ENCODE measurements at regions not wholly inside any gene's neighbourhood (a gene's known extent, or its start where the extent isn't known, plus 50 kb on each side); places are given as distances from the start of the nearest gene placed in this dataset.

DNA sequence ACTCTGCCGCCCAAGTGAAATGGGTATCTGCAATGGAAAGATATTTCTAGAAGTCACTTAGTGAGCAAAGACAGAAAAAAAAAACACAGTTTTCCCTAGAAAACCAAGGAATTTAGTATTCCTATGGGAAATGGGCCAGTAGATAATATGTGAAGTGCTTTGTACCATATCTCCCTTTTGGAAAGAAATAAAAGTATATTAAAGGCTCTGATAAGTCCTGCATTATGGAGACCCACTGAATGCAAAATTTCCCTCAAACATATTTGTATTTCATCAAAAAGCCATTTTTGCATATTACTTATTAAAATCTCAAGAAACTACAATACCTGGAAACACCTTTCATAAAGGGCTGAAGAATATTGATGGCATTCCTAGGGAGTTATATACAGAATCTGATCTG is 51.6 kb upstream of the DYNLRB2 start:
- no peak for DNase-seq

DNA sequence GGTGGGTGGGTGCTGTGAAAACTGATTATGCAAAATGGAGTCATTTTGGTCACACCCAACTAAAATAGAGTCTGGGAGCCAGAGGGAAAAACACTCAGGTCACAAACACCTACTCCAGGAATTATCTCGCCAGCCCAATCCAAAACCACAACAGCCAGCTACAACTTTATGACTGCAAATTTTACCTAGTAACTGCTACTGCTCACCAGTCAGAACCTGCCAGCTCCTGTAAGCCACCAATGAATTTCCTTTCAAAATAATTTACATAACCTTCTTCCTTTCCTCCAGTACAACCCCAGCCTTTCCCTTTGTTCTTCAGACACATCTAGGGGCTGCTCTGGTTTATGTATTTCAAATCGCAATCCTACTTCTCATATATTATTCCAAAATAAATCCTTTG is 52.6 kb upstream of the DYNLRB2 start:
- DNase-seq: no peak

DNA sequence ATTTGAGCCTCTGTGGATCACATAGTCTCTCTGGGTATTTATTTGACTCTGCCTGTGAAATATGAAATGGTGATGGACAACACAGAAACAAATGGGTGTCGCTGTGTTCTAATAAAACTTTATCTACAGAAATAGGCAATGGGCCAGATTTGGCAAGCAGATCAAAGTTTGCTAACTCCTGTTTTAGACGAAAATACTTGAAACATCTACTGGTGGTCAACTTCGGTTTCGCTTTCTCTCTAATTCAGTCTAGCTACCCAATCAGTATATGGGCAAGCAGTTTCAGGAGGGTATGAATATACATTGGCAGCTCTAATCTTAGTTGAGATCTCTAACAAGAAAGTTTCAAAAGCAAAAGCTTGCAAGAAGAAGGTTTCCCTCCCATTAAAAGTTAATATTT is 60.1 kb upstream of the DYNLRB2 start:
- DNase-seq: no peak

DNA sequence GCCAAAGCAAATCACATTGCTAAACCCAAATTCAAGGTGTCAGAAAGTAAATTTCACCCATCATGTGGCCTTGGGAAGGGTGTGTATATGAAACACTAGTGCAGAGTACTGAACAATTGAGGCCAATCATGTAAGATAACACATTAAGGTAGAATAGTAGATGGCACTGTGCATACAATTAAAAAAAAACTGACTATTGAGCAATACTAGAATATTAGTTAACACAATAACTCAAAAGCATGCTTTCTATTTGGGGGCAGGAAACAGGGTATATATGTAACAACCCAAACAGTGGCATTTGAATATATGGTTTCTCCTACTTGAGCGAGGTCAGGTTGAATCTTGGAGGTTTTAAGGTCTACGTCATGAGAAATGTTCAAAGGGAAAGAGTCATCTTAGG is 63.0 kb upstream of the DYNLRB2 start:
- no peak for DNase-seq

DNA sequence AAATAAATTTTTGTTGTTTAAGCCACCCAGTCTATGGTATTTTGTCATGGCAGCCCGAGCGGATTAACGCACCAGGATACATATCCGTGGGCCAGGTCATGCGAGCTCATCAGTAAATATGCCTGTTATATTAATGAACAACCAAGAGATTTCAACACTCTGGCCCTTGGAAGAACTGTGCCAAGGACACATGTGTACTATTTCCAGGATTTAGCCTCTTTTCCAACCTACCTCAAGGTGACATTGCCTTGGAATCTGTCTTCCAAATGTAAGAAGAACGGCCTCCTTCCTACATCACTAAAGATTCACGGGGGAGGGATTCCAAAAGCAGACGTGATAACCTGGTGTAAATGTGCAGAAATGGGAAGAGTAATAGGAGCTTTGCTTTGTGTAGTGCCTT is 72.8 kb upstream of the DYNLRB2 start:
- no peak for DNase-seq

DNA sequence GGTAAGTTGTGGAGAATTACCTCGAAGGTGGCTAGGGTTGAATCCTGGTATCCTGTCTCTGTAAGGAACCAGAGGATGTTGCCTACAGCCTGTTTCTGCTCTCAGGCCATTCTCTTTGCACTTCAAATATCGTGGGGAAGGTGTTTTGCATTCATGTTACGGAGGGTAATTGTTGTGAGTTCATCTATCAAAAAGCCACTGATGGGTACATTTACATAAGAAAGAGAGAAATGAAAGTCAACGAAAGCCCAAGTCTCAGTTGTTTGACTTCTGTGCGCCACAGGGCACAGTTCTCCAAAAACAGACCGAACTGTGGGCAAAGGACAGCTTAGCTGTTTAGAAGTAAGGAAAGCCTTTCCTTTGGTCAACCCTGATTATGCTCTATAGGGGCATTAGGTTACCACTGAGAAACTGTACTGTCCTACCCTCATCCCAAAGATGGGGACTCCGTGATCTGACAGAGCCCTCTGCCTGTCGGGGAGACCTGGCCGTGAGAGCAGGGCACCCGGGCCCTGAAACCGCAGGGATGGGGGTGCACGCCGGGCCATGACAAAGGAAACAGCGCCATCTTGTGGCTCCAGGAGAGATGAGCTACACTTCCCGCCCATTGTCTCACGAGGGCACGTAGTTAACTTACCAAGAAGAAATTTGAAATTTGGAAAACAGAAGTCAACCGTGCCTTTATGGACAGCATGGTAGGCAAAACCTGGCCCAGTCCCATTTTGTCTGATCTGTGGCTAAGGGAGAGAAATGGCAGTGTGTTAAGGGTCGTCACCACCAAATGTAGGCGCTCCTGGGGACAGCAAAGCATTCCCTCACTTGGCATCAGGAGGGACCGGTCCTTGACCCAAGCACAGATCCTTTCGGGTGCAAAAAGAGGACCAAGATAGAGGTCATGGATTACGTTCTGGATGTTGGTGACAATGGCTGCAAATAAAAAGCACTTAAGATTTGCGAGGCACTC is 74.5 kb upstream of the DYNLRB2 start:
- peak; percentile 1 to 30 for DNase-seq

DNA sequence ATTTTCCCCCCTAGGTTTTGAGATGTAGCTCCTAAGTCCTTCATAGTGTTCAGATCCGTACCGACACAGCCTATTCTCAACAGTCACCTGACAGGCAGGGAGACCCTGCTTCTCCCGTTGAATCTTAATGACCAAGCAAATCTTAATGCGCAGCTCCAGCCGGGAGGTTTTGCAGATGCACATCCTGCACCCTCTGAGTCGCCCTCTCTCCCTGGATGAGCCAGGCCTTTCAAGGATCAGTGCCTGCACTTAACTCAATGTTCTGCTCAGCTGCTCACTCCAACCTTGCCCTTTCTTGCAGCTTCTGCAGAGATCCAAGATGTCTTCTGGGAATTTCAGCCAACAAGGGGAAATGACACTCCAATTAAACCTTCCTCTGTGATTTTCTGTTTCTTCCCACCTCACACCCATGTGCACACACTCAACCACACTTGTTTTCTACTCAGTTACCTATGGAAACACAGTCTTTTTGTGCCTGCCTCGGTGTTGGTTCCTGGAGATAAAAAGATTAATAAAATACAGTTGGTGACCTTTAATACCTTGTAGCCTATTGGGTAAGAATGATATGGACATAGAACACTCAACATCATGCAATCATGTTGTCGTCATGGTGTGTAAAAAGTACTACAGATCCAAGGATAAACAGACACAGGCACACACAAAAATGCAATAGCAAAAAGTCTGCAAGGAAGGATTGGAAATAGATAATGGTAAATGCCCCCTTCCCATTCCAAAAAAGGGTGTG is 76.9 kb upstream of the DYNLRB2 start:
- no peak for DNase-seq

DNA sequence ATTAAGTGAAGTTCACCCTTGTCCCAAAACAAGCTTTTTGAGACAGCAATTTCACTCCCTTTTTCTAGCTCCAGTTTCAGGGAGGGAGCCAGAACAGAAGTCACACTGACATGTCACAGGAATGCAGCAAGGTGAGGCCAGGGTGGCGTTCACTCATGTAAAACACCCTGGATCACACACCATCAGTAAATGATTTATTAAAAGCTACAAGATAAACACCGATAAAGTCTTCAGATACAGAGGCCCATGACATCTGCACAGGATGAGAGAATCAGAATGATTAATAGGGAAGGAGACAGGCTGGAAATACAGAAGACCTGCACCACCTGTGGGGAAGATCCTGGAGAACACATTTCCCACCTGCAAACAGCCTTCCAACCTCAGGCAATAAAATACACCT is 77.5 kb upstream of the DYNLRB2 start:
- no peak for DNase-seq

DNA sequence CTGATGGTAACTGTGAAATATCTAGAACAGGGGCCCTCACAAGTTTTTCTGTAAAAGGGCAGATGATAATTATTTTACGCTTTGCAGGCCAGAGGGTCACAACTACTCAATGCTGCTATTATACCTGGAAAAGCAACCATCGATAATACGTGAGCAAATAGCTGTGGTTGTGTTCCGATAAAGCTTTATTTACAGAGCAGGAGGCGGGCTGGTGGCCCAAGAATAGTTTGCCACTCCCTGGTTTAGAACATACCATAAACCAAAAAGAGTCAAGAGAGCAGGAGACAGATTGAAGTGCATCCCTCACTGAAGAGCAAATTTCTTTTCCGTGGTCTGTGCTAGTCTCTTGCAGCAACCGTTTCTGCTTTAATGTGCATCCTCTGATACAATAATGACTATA is 77.9 kb upstream of the DYNLRB2 start:
- no peak for DNase-seq

DNA sequence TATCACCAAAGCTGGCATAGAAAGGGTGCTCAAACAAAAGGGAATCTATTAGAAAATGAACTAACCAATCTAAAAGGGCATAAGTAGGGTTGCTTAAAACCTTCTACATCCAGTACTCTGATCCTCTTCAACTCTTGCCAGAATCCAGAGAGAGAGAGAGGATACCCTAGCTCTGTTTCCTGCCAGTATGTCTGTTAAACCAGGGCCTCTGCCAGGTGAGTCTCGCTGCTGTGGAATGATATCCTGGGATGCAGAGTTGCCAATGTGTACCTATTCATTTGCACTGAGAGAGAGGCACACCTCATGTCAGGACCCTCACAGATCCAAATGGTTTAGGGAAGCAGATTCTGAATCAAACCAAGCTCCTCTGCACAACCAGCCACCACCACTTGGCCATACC is 79.8 kb upstream of the DYNLRB2 start:
- no peak for DNase-seq

DNA sequence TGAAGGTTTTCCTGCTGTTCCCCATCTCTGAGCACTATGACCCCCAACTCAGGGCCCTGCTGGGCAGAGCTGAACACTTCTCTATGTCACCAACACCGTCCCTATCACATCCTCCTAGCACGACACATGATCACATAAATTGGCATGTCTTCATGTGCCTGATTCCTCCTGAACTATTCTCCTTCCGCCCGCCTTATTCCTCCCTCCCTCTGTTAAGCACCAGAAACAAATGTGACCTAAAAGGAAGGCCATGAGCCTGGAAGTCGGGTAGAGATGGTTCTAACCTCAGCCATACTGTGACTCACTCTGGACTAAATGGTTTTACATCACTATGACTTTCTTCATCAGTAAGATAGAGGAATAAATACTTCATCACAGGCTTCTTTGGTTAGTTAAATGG is 80.8 kb upstream of the DYNLRB2 start:
- no peak for DNase-seq

DNA sequence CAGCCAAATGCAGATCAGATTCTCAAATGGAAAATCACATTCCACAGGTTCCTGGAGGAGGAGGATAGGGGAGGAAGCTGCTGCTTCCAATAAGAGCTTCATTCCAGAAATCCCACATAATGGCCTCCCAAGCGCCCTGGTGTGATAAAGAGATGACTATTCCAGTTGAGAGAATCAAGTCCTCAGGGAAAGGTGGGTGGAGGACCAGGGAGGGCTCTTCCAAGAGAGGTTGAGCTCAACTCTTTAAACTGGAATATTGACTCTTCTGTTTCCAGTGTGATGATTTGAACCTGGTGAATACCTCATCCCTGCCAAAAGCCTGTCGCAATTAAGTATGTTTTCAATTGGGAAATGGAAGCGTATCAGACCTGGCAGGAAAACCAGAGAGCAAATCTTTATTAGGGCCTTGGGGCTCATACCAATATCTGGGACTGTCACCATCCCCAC is 81.4 kb upstream of the DYNLRB2 start:
- DNase-seq: no peak

DNA sequence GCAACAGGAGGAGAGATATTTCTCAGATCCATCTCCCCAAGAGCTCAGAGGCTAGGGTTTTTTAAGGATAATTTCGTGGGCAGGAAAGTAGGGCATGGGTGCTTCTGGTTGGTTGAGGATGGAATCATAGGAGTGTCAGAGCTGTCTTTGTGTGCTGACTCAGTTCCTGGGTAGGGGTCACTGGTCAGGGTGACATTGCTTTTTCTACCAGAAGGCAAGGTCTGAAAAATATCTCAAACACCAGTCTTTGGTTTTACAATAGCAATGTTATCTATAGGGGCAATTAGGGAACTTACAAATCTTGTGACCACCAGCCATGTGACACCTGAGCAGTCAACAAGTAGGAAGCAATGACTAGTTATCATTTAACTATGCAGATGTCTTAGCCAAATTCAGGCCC is 82.9 kb upstream of the DYNLRB2 start:
- no peak for DNase-seq

DNA sequence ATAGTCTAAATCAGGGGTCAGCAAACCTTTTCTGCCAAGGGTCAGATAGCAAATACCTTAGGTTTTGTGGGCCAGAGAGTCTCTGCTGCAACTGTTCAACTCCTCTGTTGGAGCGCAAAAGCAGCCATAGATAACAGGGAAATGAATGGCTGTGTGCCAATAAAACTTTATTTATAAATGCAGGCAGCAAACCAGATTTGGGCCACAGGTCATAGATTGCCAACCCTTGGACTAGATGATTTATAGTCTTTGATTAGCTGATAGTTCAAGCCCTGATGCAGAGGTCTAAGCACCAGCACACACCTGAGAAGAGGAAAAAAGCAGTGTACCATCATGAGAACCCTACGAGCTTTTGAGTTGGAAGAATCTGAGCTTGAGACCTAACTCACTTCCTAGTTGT is 86.0 kb upstream of the DYNLRB2 start:
- DNase-seq: no peak

DNA sequence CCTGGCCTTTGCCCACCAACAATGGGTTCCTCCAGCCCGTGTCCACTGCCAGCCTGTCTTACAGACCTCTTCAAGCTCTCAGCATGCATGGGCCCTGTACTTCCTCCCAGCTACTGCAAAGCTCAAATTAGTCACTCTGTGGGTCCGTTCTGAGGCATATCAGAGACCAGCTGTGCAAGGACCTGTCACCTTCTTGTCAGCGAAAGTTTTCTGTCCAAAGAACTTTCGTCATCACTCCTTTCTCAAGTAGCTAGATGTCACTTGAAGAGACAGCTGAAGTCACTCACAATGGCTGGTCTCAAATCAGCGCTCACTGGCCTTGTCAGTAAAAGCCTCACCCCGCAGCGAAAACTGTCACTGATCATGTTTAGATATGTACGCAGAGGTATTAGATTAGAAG is 91.4 kb upstream of the DYNLRB2 start:
- no peak for DNase-seq

DNA sequence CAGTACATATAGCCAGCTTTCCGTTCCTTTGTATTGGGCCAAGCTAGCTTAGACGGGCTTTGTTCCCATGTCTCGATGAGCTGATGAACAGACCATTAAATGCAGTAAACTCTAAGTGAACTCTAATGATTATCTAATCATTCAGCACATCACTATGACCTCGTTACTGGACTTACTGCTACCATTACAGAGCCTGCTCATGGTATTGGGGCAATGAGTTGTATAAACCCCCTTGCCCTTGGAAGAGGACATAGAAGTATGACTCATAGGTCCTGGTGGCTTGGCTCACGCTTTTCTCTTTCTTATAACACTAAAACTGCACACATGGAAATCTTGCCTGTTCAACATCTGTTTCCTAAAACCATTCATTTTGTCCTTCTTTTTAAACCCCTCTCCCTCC is 93.6 kb upstream of the DYNLRB2 start:
- no peak for DNase-seq

DNA sequence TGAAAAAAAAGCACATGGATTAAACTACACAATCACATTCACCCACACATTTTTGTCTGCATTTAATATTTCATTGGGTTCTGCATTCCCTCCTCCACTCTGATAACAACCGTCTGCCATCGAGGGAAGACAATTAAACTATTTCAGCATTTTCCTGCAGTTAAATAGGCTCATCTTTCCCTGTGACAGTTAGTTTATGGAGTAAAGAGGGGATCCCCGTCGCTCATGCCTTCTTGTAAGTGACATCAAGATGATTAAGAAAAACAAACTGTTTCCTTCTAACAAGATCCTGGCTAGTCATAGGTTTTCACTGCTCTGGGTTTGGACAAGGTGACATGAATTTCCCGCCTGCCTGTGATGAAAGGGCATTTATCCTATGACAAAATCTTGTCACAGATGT is 98.0 kb upstream of the DYNLRB2 start:
- DNase-seq: no peak

DNA sequence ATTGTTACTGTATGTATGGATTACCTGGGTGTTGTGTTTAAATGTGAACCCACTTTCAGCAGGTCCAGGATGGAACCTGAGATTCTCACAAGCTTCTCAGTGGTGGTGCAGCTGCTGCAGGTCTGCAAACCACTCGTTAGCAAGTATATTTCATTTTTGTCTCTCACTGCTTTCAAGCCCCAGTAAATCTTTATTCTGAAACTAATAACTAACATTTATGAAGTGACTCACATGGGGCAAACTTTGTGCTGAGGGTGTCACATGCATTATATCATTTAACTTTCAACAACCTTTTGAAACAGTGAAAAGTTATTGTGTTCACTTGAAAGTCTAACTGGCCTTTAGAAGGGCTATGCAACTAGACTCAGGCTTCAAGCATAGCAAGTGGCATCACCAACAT is 98.9 kb upstream of the DYNLRB2 start:
- no peak for DNase-seq

DNA sequence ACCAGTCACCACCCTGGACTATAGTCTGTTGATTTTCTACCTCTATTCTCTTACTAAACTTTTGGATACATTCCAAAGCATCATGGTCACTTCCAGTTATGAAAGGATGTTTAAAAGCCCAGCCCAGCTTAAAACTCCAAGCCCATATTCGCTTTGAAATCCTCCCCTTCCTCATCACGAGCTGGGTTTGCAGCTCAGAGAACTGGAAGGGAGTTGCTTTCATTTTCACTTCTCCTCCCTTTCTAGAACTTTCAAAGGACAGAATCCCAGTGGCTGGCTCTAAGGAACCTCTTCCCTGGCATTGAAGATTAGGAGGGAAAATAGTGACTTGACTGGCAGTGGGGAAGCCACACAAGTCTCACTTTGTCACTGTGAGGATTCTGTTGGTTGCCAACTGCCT is 100.1 kb upstream of the DYNLRB2 start:
- no peak for DNase-seq

DNA sequence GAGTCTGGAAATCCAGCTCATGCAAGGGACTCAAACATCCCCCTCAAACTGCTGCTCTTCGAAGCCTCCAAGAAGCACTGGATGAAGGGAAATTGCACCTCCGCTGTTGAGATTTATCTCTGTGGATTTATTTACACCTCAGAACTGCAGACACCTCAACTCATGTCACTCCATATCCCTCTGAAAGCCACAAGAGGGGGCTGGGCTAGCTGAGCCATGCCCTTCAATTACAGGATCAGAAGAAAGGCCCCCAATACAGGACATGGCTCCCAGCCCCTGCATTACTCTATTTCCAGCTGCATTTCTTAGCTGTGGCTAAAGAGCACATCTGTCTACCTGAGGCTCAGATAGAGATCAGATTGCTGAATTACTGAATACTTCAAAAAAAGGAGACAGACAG is 103.1 kb upstream of the DYNLRB2 start:
- no peak for DNase-seq

DNA sequence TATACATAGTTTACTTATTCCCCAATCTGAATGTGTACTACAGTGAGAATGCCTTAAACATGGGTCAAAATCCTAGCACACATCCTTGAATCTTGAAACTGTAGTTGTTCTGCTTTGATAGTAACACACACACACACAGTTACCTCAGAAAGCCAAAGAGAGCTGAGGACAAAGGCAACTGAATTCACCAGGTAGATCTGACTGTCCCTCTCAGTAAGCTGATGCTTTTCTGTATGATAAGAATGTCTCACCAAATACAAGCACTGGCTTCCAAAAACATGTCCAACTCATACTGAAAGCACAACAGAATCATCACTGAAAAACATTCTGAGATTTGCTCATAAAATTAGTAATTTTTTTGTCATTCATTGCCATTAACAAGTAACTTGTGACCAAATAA is 104.3 kb upstream of the DYNLRB2 start:
- no peak for DNase-seq

DNA sequence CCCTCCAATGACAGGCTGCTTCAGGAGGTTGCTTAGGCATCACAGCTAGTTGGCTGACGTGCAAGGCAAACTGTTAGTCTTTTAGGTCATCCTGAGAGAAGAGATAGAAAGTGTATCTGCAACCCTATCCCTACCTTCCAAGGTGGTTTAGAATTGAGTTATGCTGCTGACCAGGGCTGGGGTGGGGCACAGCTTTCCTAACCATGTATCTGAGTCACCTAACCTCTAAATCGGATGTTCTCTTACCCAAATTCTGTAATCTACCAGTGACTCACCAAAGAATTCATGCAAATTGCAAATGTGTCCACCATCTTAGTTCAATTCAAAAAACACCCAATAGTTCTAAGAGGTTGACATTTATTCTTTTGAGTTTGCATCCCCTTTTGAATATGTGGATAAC is 107.2 kb upstream of the DYNLRB2 start:
- no peak for DNase-seq

DNA sequence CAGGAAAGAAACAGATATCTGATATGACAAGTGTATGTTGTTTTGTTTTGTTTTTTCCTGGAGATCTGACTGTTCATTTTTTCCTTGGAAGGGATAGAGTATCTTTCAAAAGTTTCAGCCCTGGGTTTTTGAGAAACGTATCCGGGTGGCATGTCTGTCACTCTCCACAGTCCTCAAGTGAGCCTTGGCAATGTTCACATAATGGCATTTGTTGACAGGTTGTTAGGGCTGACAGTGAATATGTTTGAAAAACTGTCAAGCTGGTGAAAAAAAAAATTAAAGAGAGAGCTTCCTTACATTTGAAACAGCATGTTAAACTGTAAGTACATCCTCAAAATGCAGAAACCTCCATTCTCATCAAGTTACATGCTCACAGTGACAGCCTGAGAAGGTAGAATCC is 113.0 kb upstream of the DYNLRB2 start:
- DNase-seq: no peak

Data from AML-193 (cell line).